Loucy (cell line): ENCODE measurements at regions not wholly inside any gene's neighbourhood (a gene's known extent, or its start where the extent isn't known, plus 50 kb on each side); places are given as distances from the start of the nearest gene placed in this dataset.
"Not testable (repeated sequence)": the region's sequence is repeated elsewhere in the genome, so short reads cannot be mapped to it uniquely, and the experiment has no call there.

ENCODE experiments used
- EZH2phosphoT487 ChIP-seq: fragments of 200-600 bp; IDR thresholded peaks from 2 replicates; pipeline ENCODE4 v1.6.1; 2018; ENCODE audit warnings: antibody characterized with exemption, mild to moderate bottlenecking, moderate library complexity, borderline replicate concordance
- TF ChIP-seq, protein P1 (sequence below): fragments of 200-600 bp; sonication (generic); conservative IDR thresholded peaks from 2 replicates; pipeline ENCODE4 v1.5.1; 2014; ENCODE audit warnings: mild to moderate bottlenecking, antibody characterized with exemption, low read length

DNA sequence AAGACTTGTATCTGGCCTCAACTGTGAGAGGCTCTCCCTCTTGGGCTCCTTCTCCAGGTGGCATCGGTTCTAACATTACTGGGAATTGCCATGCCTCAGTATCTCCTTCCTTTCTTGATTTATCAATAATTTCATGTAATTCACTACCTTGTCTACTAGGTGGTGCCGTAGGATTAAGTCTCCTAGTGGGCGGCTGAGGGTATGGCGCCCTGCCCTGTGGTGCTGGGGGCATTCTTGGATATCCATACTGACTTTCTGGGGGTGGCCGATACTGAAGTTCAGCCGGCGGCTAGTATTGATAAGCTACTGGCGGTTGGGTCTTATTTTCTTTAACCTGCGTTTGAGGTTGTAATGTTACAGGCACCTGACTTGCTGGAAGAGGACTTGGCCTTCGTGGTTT is 164.2 kb upstream of the TMPRSS15 start:
- TF ChIP-seq, protein P1, sequence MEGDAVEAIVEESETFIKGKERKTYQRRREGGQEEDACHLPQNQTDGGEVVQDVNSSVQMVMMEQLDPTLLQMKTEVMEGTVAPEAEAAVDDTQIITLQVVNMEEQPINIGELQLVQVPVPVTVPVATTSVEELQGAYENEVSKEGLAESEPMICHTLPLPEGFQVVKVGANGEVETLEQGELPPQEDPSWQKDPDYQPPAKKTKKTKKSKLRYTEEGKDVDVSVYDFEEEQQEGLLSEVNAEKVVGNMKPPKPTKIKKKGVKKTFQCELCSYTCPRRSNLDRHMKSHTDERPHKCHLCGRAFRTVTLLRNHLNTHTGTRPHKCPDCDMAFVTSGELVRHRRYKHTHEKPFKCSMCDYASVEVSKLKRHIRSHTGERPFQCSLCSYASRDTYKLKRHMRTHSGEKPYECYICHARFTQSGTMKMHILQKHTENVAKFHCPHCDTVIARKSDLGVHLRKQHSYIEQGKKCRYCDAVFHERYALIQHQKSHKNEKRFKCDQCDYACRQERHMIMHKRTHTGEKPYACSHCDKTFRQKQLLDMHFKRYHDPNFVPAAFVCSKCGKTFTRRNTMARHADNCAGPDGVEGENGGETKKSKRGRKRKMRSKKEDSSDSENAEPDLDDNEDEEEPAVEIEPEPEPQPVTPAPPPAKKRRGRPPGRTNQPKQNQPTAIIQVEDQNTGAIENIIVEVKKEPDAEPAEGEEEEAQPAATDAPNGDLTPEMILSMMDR, result peak; percentile 35; the same call in 1 of the 2 replicates
- TF ChIP-seq EZH2phosphoT487, result not testable (repeated sequence)
